HEK293 (cell line): ENCODE measurements at regions not wholly inside any gene's neighbourhood (a gene's known extent, or its start where the extent isn't known, plus 50 kb on each side); places are given as distances from the start of the nearest gene placed in this dataset.

Experiments
- CTCF ChIA-PET: fragments of 350-600 bp; formaldehyde crosslinking; extraction: SDS; loops from one replicate; lab custom pipeline; 2021; ENCODE audit warnings: antibody characterized with exemption; lab: Yijun Ruan, JAX
- POLR2A ChIA-PET: fragments of 300-600 bp; formaldehyde crosslinking; extraction: SDS; loops from one replicate; lab custom pipeline; 2020; ENCODE audit warnings: antibody characterized with exemption, inconsistent platforms; lab: Yijun Ruan, JAX
- H3K27ac ChIP-seq: fragments of 200-500 bp; sonication (Bioruptor generic); 2 replicates; pipeline ENCODE4 v1.5.1; 2014; ENCODE audit warnings: low read depth, low read length, control low read depth, inconsistent platforms; ENCODE audit errors: extremely low read depth
- H3K36me3 ChIP-seq, 2 experiments: fragments of 200-500 bp in 1 of 2; sonication (Bioruptor generic) in 1 of 2; 1 replicate in 1 of 2; 2 replicates in 1 of 2; pipeline ENCODE4 v1.5.1; 2014 to 2017; ENCODE audit warnings: inconsistent platforms in 2 of 2, low read length in 2 of 2; ENCODE audit not compliant: control insufficient read depth in 2 of 2, insufficient read depth in 1 of 2
- H3K4me1 ChIP-seq: fragments of 200-500 bp; sonication (Bioruptor generic); 2 replicates; pipeline ENCODE4 v1.5.1; 2014; ENCODE audit warnings: mild to moderate bottlenecking, low read length, inconsistent platforms; ENCODE audit not compliant: control insufficient read depth, insufficient read depth
- H3K4me3 ChIP-seq: 2 replicates; pipeline ENCODE4 v1.5.1; 2011; ENCODE audit warnings: low read depth, mild to moderate bottlenecking, control low read depth, low read length, moderate library complexity
- H3K9me3 ChIP-seq: fragments of 200-500 bp; sonication (Bioruptor generic); 2 replicates; pipeline ENCODE4 v1.5.1; 2014; ENCODE audit warnings: low read depth, low read length, inconsistent platforms; ENCODE audit not compliant: control insufficient read depth, insufficient read depth
- KLF8 ChIP-seq: fragments of 450-650 bp; formaldehyde crosslinking; IDR thresholded peaks from 2 replicates; pipeline ENCODE4 v1.5.1; 2016; ENCODE audit warnings: missing biosample characterization, missing genetic modification characterization
- KLF9 ChIP-seq: fragments of 450-650 bp; formaldehyde crosslinking; IDR thresholded peaks from 2 replicates; pipeline ENCODE4 v1.5.1; 2016; ENCODE audit warnings: missing biosample characterization, missing genetic modification characterization, low read depth
- SETDB1 ChIP-seq: IDR thresholded peaks from one replicate; pipeline ENCODE4 v1.6.1; 2017; ENCODE audit warnings: mild to moderate bottlenecking, low read length, moderate library complexity, mixed read lengths; ENCODE audit not compliant: insufficient read length
- SP7 ChIP-seq: fragments of 450-650 bp; formaldehyde crosslinking; IDR thresholded peaks from 2 replicates; pipeline ENCODE4 v1.5.1; 2016; ENCODE audit warnings: missing biosample characterization, missing genetic modification characterization
- ZBTB7A ChIP-seq: fragments of 450-650 bp; formaldehyde crosslinking; IDR thresholded peaks from 2 replicates; pipeline ENCODE4 v1.5.1; 2016; ENCODE audit warnings: low read depth, missing biosample characterization, missing genetic modification characterization
- ZNF146 ChIP-seq: fragments of 450-650 bp; formaldehyde crosslinking; IDR thresholded peaks from 2 replicates; pipeline ENCODE4 v1.5.1; 2016; ENCODE audit warnings: missing biosample characterization, missing genetic modification characterization
- ZNF16 ChIP-seq: fragments of 450-650 bp; formaldehyde crosslinking; IDR thresholded peaks from 2 replicates; pipeline ENCODE4 v1.5.1; 2016; ENCODE audit warnings: low read depth, missing biosample characterization, missing genetic modification characterization
- ZNF19 ChIP-seq: fragments of 450-650 bp; formaldehyde crosslinking; IDR thresholded peaks from 2 replicates; pipeline ENCODE4; 2016; ENCODE audit warnings: missing biosample characterization, missing genetic modification characterization, low read depth
- ZNF2 ChIP-seq: fragments of 450-650 bp; formaldehyde crosslinking; IDR thresholded peaks from 2 replicates; pipeline ENCODE4 v1.5.1; 2016; ENCODE audit warnings: missing biosample characterization, missing genetic modification characterization
- ZNF202 ChIP-seq: fragments of 450-650 bp; formaldehyde crosslinking; IDR thresholded peaks from 2 replicates; pipeline ENCODE4 v1.5.1; 2016; ENCODE audit warnings: missing biosample characterization, missing genetic modification characterization, borderline replicate concordance
- ZNF248 ChIP-seq: fragments of 450-650 bp; formaldehyde crosslinking; IDR thresholded peaks from 2 replicates; pipeline ENCODE4 v1.5.1; 2017; ENCODE audit warnings: missing biosample characterization, missing genetic modification characterization
- ZNF37A ChIP-seq: fragments of 450-650 bp; IDR thresholded peaks from 2 replicates; pipeline ENCODE4 v1.5.1; 2018; ENCODE audit warnings: missing biosample characterization, missing genetic modification characterization
- ZNF433 ChIP-seq: fragments of 450-650 bp; formaldehyde crosslinking; IDR thresholded peaks from 2 replicates; pipeline ENCODE4 v1.5.1; 2016; ENCODE audit warnings: missing biosample characterization, missing genetic modification characterization, low read depth
- ZNF510 ChIP-seq: fragments of 450-650 bp; formaldehyde crosslinking; IDR thresholded peaks from 2 replicates; pipeline ENCODE4 v1.5.1; 2018; ENCODE audit warnings: mild to moderate bottlenecking, missing genetic modification characterization, missing biosample characterization; ENCODE audit not compliant: insufficient replicate concordance
- ZNF585B ChIP-seq: fragments of 450-650 bp; formaldehyde crosslinking; IDR thresholded peaks from 2 replicates; pipeline ENCODE4 v1.5.1; 2016; ENCODE audit warnings: missing biosample characterization, missing genetic modification characterization
- ZNF596 ChIP-seq: fragments of 450-650 bp; IDR thresholded peaks from 2 replicates; pipeline ENCODE4 v1.5.0; 2018; ENCODE audit warnings: missing biosample characterization, mild to moderate bottlenecking, missing genetic modification characterization, moderate library complexity
- ZNF660 ChIP-seq: fragments of 450-650 bp; IDR thresholded peaks from 2 replicates; pipeline ENCODE4 v1.5.1; 2018; ENCODE audit warnings: missing biosample characterization, mild to moderate bottlenecking, missing genetic modification characterization
- ZNF830 ChIP-seq: fragments of 450-650 bp; IDR thresholded peaks from 2 replicates; pipeline ENCODE4 v1.5.0; 2018; ENCODE audit warnings: missing biosample characterization, missing genetic modification characterization, low read depth, mild to moderate bottlenecking, moderate library complexity
- ZSCAN30 ChIP-seq: fragments of 450-650 bp; IDR thresholded peaks from 2 replicates; pipeline ENCODE4 v1.5.1; 2018; ENCODE audit warnings: missing biosample characterization, mild to moderate bottlenecking, missing genetic modification characterization, moderate library complexity
- TF ChIP-seq, protein P1 (sequence below): fragments of 450-650 bp; formaldehyde crosslinking; IDR thresholded peaks from 2 replicates; pipeline ENCODE4 v1.5.1; 2016; ENCODE audit warnings: missing biosample characterization, missing genetic modification characterization, borderline replicate concordance
- TF ChIP-seq, protein P2 (sequence below): fragments of 450-650 bp; formaldehyde crosslinking; IDR thresholded peaks from 2 replicates; pipeline ENCODE4 v1.5.1; 2016; ENCODE audit warnings: missing biosample characterization, missing genetic modification characterization
- TF ChIP-seq, protein P3 (sequence below): fragments of 450-650 bp; formaldehyde crosslinking; IDR thresholded peaks from 2 replicates; pipeline ENCODE4 v1.5.1; 2016; ENCODE audit warnings: missing biosample characterization, missing genetic modification characterization

DNA sequence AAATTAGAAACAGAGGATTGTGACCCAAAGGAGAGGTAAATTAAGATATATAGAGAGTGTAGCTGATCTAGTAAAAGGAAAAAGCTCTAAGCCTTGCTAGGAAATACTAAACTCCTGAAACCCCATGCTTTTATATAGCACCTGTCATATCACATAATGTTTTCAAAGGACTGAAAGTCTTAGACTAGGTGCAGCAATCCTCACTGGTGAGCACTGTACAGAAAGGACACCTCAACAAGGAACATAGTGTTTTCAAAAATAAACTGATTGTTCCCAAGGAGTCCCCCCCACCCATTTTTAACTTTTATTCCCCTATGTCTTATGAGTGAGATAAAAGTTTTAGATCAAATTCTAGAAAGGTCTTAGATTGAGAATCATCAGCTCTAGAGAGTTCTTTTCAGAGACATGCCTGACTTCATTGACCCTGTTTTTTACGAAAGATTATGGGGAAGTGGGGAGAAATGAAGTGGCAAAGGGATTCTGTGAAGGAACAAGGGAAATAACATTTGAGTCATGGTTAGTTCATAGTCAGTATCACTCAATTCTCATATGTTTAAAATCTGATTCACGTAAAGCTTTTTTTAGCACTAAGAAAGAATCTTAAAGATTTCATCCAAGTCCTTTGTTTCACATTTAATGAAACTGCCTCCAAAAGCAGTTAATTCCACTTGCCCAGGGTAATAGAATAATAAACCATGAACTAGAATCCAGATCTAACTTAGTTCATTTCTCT lies 166.4 kb downstream of the CYB561 start (continued):
- TF ChIP-seq, protein P1, sequence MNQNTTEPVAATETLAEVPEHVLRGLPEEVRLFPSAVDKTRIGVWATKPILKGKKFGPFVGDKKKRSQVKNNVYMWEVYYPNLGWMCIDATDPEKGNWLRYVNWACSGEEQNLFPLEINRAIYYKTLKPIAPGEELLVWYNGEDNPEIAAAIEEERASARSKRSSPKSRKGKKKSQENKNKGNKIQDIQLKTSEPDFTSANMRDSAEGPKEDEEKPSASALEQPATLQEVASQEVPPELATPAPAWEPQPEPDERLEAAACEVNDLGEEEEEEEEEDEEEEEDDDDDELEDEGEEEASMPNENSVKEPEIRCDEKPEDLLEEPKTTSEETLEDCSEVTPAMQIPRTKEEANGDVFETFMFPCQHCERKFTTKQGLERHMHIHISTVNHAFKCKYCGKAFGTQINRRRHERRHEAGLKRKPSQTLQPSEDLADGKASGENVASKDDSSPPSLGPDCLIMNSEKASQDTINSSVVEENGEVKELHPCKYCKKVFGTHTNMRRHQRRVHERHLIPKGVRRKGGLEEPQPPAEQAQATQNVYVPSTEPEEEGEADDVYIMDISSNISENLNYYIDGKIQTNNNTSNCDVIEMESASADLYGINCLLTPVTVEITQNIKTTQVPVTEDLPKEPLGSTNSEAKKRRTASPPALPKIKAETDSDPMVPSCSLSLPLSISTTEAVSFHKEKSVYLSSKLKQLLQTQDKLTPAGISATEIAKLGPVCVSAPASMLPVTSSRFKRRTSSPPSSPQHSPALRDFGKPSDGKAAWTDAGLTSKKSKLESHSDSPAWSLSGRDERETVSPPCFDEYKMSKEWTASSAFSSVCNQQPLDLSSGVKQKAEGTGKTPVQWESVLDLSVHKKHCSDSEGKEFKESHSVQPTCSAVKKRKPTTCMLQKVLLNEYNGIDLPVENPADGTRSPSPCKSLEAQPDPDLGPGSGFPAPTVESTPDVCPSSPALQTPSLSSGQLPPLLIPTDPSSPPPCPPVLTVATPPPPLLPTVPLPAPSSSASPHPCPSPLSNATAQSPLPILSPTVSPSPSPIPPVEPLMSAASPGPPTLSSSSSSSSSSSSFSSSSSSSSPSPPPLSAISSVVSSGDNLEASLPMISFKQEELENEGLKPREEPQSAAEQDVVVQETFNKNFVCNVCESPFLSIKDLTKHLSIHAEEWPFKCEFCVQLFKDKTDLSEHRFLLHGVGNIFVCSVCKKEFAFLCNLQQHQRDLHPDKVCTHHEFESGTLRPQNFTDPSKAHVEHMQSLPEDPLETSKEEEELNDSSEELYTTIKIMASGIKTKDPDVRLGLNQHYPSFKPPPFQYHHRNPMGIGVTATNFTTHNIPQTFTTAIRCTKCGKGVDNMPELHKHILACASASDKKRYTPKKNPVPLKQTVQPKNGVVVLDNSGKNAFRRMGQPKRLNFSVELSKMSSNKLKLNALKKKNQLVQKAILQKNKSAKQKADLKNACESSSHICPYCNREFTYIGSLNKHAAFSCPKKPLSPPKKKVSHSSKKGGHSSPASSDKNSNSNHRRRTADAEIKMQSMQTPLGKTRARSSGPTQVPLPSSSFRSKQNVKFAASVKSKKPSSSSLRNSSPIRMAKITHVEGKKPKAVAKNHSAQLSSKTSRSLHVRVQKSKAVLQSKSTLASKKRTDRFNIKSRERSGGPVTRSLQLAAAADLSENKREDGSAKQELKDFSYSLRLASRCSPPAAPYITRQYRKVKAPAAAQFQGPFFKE = no peak
- TF ChIP-seq ZNF16 (tag by site-specific recombination) (no peak), ZNF830 (tag by site-specific recombination) (no peak), ZNF202 (tag by site-specific recombination) (no peak), ZNF596 (no peak)

DNA sequence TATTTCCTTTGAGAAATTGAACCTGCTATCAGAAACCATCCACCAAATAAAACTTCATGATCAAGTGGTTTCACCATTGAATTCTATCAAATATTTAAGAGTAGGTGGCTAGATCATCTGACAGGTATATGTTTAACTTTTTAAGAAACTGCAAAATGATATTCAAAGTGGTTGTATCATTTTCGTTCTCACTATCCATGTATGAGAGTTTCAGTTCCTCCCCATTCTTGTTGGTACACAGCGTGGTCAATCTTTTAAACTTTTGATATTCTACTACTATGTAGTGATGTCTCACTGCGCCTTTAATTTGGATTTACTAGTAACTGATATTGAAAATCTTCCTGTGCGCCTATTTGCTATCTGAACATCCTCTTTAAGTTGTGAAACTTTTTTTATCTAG lies 163.7 kb downstream of the CYB561 start:
- ChIA-PET CTCF (no interaction called here), POLR2A (no interaction called here)
- H3K4me3 ChIP-seq = no peak overlapping the region
- no peaks in the 10 kb centered on the region for H3K36me3 ChIP-seq
- TF ChIP-seq ZNF37A (tag by site-specific recombination) (no peak), ZNF146 (tag by site-specific recombination) (no peak), ZBTB7A (tag by site-specific recombination) (no peak), KLF9 (no peak), ZNF433 (tag by site-specific recombination) (no peak), KLF8 (tag by site-specific recombination) (no peak), SP7 (no peak), ZNF660 (tag by site-specific recombination) (no peak), SETDB1 (no peak), ZNF2 (tag by site-specific recombination) (no peak), ZNF248 (tag by site-specific recombination) (no peak), ZSCAN30 (tag by site-specific recombination) (no peak), ZNF585B (tag by site-specific recombination) (no peak), ZNF510 (no peak), ZNF19 (no peak)
- TF ChIP-seq, protein P2, sequence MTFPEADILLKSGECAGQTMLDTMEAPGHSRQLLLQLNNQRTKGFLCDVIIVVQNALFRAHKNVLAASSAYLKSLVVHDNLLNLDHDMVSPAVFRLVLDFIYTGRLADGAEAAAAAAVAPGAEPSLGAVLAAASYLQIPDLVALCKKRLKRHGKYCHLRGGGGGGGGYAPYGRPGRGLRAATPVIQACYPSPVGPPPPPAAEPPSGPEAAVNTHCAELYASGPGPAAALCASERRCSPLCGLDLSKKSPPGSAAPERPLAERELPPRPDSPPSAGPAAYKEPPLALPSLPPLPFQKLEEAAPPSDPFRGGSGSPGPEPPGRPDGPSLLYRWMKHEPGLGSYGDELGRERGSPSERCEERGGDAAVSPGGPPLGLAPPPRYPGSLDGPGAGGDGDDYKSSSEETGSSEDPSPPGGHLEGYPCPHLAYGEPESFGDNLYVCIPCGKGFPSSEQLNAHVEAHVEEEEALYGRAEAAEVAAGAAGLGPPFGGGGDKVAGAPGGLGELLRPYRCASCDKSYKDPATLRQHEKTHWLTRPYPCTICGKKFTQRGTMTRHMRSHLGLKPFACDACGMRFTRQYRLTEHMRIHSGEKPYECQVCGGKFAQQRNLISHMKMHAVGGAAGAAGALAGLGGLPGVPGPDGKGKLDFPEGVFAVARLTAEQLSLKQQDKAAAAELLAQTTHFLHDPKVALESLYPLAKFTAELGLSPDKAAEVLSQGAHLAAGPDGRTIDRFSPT (tag by site-specific recombination) = no peak
- TF ChIP-seq, protein P3, sequence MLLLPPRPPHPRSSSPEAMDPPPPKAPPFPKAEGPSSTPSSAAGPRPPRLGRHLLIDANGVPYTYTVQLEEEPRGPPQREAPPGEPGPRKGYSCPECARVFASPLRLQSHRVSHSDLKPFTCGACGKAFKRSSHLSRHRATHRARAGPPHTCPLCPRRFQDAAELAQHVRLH (tag by site-specific recombination) = no peak
- no peaks in the 10 kb centered on the region for H3K4me1 ChIP-seq
- no peak overlapping the region for H3K27ac ChIP-seq
- no peaks in the 10 kb centered on the region for H3K9me3 ChIP-seq
